Endodermal cell (in vitro differentiated cells): ENCODE measurements at regions not wholly inside any gene's neighbourhood (a gene's known extent, or its start where the extent isn't known, plus 50 kb on each side); places are given as distances from the start of the nearest gene placed in this dataset.
A peak's percentile ranks its signal among the peaks of the same experiment; 100 is the strongest.

Experiments used
- DNase-seq: peaks from one replicate; pipeline ENCODE4 v3.0.0-alpha.2; 2017
- H3K27ac ChIP-seq: 2 replicates; pipeline ENCODE4 v1.5.1; 2013; ENCODE audit warnings: mild to moderate bottlenecking, low read depth, low read length, moderate library complexity
- H3K27me3 ChIP-seq: 2 replicates; pipeline ENCODE4 v1.6.1; 2013; ENCODE audit warnings: mild to moderate bottlenecking, low read length, moderate library complexity; ENCODE audit not compliant: insufficient read depth, control insufficient read depth, poor library complexity, severe bottlenecking
- H3K36me3 ChIP-seq: 2 replicates; pipeline ENCODE4 v1.7.0; 2013; ENCODE audit warnings: mild to moderate bottlenecking, low read length, moderate library complexity; ENCODE audit not compliant: control insufficient read depth, insufficient read depth
- H3K4me1 ChIP-seq: one replicate; pipeline ENCODE4 v1.7.0; 2013; ENCODE audit warnings: low read length; ENCODE audit not compliant: control insufficient read depth, insufficient read depth
- H3K4me3 ChIP-seq: 2 replicates; pipeline ENCODE4 v1.5.1; 2013; ENCODE audit warnings: mild to moderate bottlenecking, low read length, moderate library complexity
- H3K9ac ChIP-seq: 2 replicates; pipeline ENCODE4 v1.6.1; 2013; ENCODE audit warnings: mild to moderate bottlenecking, low read length, moderate library complexity; ENCODE audit not compliant: poor library complexity, severe bottlenecking; ENCODE audit errors: extremely low read depth
- H3K9me3 ChIP-seq: 2 replicates; pipeline ENCODE4 v1.6.1; 2013; ENCODE audit warnings: mild to moderate bottlenecking, low read length, moderate library complexity; ENCODE audit not compliant: control insufficient read depth
- H3K27ac Mint-ChIP-seq: 2 replicates; pipeline ENCODE4 v1.8.0; 2020; ENCODE audit warnings: mixed read lengths
- H3K27me3 Mint-ChIP-seq: 2 replicates; pipeline ENCODE4 v1.8.0; 2021; ENCODE audit warnings: mild to moderate bottlenecking, mixed read lengths; ENCODE audit not compliant: insufficient read depth
- H3K36me3 Mint-ChIP-seq: 2 replicates; pipeline ENCODE4 v1.8.0; 2020; ENCODE audit warnings: low read depth, mixed read lengths
- H3K4me1 Mint-ChIP-seq: 2 replicates; pipeline ENCODE4 v1.8.0; 2020; ENCODE audit warnings: mixed read lengths
- H3K4me3 Mint-ChIP-seq: 2 replicates; pipeline ENCODE4 v1.8.0; 2020; ENCODE audit warnings: mild to moderate bottlenecking, moderate library complexity, mixed read lengths
- H3K9me3 Mint-ChIP-seq: 2 replicates; pipeline ENCODE4 v1.8.0; 2020; ENCODE audit warnings: mild to moderate bottlenecking, mixed read lengths
- WGBS, 2 experiments: methylation state at CpG; one replicate each; pipeline versions ENCODE4 v1.1.5 to v1.1.7; 2013; ENCODE audit warnings: missing lambda C conversion rate in 2 of 2, mixed read lengths in 1 of 2; ENCODE audit not compliant: insufficient coverage in 1 of 2, insufficient read length in 1 of 2; 5-methylcytosine and 5-hydroxymethylcytosine counted together
- TF ChIP-seq, protein P1 (sequence below): fragments of 200-600 bp; sonication (generic); conservative IDR thresholded peaks from 2 replicates; pipeline ENCODE4 v1.5.0; 2021; ENCODE audit warnings: antibody characterized with exemption, mild to moderate bottlenecking

DNA sequence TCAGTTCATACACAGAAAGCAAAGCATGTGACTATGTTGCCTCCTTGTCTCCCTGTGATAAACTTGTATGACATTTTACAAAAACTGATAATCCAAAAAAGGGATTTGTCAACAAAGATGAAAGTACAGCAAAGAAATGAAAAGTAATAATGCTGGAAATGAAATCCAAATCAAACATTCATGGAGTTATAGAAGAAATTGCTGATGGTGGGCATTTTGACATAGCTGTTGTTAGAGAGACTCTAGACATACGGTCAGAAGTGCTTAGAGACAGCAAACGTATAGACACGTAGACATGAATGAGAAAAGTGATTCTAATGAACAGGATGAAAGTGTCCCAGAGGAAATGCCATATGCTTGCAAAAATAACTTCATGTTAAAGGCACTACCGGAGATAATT, 186.9 kb upstream of the RGMB start:
- Histone ChIP-seq H3K27me3 (no peaks in the 10 kb centered on the region), H3K36me3 (peaks cover 13% of the 10 kb centered on the region), H3K4me1 (peaks cover 8% of the 10 kb centered on the region), H3K4me3 (no peak overlapping the region), H3K27ac (no peak overlapping the region), H3K9ac (no peak overlapping the region), H3K9me3 (peaks cover 5% of the 10 kb centered on the region)
- peaks cover 10% of the 10 kb centered on the region for H3K36me3 Mint-ChIP-seq
- TF ChIP-seq, protein P1, sequence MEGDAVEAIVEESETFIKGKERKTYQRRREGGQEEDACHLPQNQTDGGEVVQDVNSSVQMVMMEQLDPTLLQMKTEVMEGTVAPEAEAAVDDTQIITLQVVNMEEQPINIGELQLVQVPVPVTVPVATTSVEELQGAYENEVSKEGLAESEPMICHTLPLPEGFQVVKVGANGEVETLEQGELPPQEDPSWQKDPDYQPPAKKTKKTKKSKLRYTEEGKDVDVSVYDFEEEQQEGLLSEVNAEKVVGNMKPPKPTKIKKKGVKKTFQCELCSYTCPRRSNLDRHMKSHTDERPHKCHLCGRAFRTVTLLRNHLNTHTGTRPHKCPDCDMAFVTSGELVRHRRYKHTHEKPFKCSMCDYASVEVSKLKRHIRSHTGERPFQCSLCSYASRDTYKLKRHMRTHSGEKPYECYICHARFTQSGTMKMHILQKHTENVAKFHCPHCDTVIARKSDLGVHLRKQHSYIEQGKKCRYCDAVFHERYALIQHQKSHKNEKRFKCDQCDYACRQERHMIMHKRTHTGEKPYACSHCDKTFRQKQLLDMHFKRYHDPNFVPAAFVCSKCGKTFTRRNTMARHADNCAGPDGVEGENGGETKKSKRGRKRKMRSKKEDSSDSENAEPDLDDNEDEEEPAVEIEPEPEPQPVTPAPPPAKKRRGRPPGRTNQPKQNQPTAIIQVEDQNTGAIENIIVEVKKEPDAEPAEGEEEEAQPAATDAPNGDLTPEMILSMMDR = no peak
- no peak overlapping the region for H3K27ac Mint-ChIP-seq
- no peak overlapping the region for H3K4me3 Mint-ChIP-seq
- peaks cover 11% of the 10 kb centered on the region for H3K9me3 Mint-ChIP-seq
- DNase-seq = no peak
- H3K27me3 Mint-ChIP-seq = no peaks in the 10 kb centered on the region
- WGBS, 2 experiments = 95 to 97% methylated on average over 4 of the region's 4 CpGs
- H3K4me1 Mint-ChIP-seq = peaks cover 32% of the 10 kb centered on the region

DNA sequence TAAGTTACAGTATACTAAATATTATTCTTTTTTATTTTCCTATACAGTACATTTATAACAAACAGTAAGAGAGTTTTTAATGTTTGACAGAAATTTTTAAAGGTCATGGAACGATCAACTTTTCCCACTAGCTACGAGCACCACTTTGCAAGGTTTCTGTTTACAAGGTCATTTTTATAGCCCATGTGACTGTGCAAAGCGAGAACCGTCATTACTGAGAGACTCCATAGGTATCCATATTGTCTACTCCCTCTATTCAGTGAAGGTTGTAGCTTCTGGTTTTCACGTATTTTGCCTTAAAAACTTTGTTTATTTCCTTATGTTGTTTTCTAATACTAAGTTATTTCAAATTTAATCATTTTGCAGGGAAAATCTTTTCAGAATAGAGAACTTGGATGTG, 186.3 kb upstream of the RGMB start:
- Mint-ChIP-seq H3K36me3 (peaks cover 13% of the 10 kb centered on the region), H3K4me1 (peaks cover 32% of the 10 kb centered on the region), H3K27me3 (no peaks in the 10 kb centered on the region), H3K9me3 (peaks cover 15% of the 10 kb centered on the region), H3K27ac (no peak overlapping the region), H3K4me3 (no peak overlapping the region)
- Histone ChIP-seq H3K27ac (no peak overlapping the region), H3K36me3 (peaks cover 13% of the 10 kb centered on the region), H3K4me1 (peaks cover 8% of the 10 kb centered on the region), H3K9ac (no peak overlapping the region), H3K27me3 (no peaks in the 10 kb centered on the region), H3K9me3 (peaks cover 5% of the 10 kb centered on the region), H3K4me3 (no peak overlapping the region)
- TF ChIP-seq, protein P1 = no peak
- no peak for DNase-seq
- WGBS, 2 experiments = 92 to 96% methylated on average over 4 to 5 of the region's 5 CpGs

DNA sequence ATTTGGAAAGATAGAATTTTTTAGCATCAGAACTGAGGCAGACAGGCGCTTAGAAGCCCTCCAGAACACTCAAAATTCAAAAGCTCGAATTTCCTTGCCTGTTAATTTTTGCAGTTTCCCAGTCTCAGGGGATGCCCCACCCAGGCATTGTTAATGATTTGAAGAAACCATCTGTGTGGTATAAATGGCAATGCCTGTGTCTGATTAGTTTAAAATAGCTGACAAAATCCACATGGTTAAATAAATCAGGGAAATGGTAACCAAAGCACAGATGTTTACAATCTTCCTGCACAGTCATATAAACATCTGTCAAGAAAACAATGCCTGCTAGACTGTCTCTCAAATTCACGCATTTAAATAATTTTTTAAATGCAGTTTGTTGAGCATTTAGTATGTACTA, 185.2 kb upstream of the RGMB start:
- peaks cover 13% of the 10 kb centered on the region for H3K36me3 ChIP-seq

More for the DNA sequence above, 185.2 kb upstream of the RGMB start:
- WGBS, 2 experiments = 87 to 94% methylated on average over 2 to 3 of the region's 3 CpGs
- Mint-ChIP-seq H3K27ac (peak overlapping the region; percentile 17), H3K9me3 (peaks cover 15% of the 10 kb centered on the region), H3K4me1 (peaks cover 36% of the 10 kb centered on the region), H3K27me3 (no peaks in the 10 kb centered on the region), H3K4me3 (no peak overlapping the region), H3K36me3 (peaks cover 13% of the 10 kb centered on the region)
- DNase-seq = no peak
- Histone ChIP-seq H3K9me3 (peaks cover 5% of the 10 kb centered on the region), H3K27me3 (no peaks in the 10 kb centered on the region), H3K9ac (no peak overlapping the region), H3K27ac (no peak overlapping the region), H3K4me3 (no peak overlapping the region), H3K4me1 (peaks cover 8% of the 10 kb centered on the region)
- TF ChIP-seq, protein P1 = no peak
